ENCODE measurements at regions not wholly inside any gene's neighbourhood (a gene's known extent, or its start where the extent isn't known, plus 50 kb on each side); places are given as distances from the start of the nearest gene placed in this dataset.
"Not testable (repeated sequence)": the region's sequence is repeated elsewhere in the genome, so short reads cannot be mapped to it uniquely, and the experiment has no call there.

- DNase-seq (peak; percentile 64), ATAC-seq (ENCODE audit: low read depth in 2 of 2) (peak; percentile 84 to 87)
- Mint-ChIP-seq H3K27me3 (no peaks in the 10 kb centered on the region), H3K27ac (peak overlapping the region; percentile 5 to 94 (median 87)), H3K4me3 (peak overlapping the region; percentile 2 to 86 (median 65)), H3K4me1 (peaks cover 51 to 84% (median 60%) of the 10 kb centered on the region in 3 donors), H3K9me3 (no peaks in the 10 kb centered on the region), H3K36me3 (no peaks in the 10 kb centered on the region)
Measured at GRCh38 chr5:56763711-56764466, 51.5 kb upstream of the MAP3K1 start.

- peaks cover 51 to 84% (median 60%) of the 10 kb centered on the region in 3 donors for H3K4me1 Mint-ChIP-seq
- H3K27ac Mint-ChIP-seq = peak overlapping the region; percentile 33 to 94 (median 87)
- H3K4me3 Mint-ChIP-seq = peak overlapping the region in 6 of 8 donors; percentile 2 to 86 (median 68)
- H3K9me3 Mint-ChIP-seq = no peaks in the 10 kb centered on the region
- H3K36me3 Mint-ChIP-seq = no peaks in the 10 kb centered on the region
- no peaks in the 10 kb centered on the region for H3K27me3 Mint-ChIP-seq
- ATAC-seq (ENCODE audit: low read depth in 2 of 2) (peak; percentile 43 to 49), DNase-seq (peak; percentile 29)
Measured at GRCh38 chr5:56763182-56763581, 52.2 kb upstream of the MAP3K1 start.

GRCh38 chr5:56761151-56761885 is 54.0 kb upstream of the MAP3K1 start:
- no peaks in the 10 kb centered on the region for H3K9me3 Mint-ChIP-seq
- H3K27me3 Mint-ChIP-seq = no peaks in the 10 kb centered on the region
- H3K4me3 Mint-ChIP-seq = peak overlapping the region; percentile 35 to 82 (median 74)
- ATAC-seq (ENCODE audit: low read depth in 2 of 2) = peak; percentile 28 to 31
- no peaks in the 10 kb centered on the region for H3K36me3 Mint-ChIP-seq
- peaks cover 38 to 68% (median 54%) of the 10 kb centered on the region in 3 donors for H3K4me1 Mint-ChIP-seq
- peak overlapping the region; percentile 66 to 97 (median 94) for H3K27ac Mint-ChIP-seq
- DNase-seq = no peak

GRCh38 chr5:56760723-56761122 is 54.6 kb upstream of the MAP3K1 start:
- Mint-ChIP-seq H3K4me1 (peaks cover 38 to 62% (median 50%) of the 10 kb centered on the region in 3 donors), H3K9me3 (no peaks in the 10 kb centered on the region), H3K36me3 (no peaks in the 10 kb centered on the region), H3K4me3 (peak overlapping the region in 7 of 8 donors; percentile 59 to 82 (median 74)), H3K27ac (peak overlapping the region; percentile 66 to 97 (median 94)), H3K27me3 (no peaks in the 10 kb centered on the region)
- ATAC-seq (ENCODE audit: low read depth in 2 of 2) = no peak
- DNase-seq = no peak

- H3K9me3 Mint-ChIP-seq = no peaks in the 10 kb centered on the region
- no peaks in the 10 kb centered on the region for H3K36me3 Mint-ChIP-seq
- H3K27ac Mint-ChIP-seq = peak overlapping the region; percentile 24 to 97 (median 35)
- DNase-seq = no peak
- no peak for ATAC-seq (ENCODE audit: low read depth in 2 of 2)
- peak overlapping the region in 2 of 8 donors; percentile 7 to 30 for H3K4me3 Mint-ChIP-seq
- H3K27me3 Mint-ChIP-seq = no peaks in the 10 kb centered on the region
- peaks cover 38 to 63% (median 58%) of the 10 kb centered on the region in 3 donors for H3K4me1 Mint-ChIP-seq
Measured at GRCh38 chr5:56759521-56760216, 55.7 kb upstream of the MAP3K1 start.

- Mint-ChIP-seq H3K9me3 (peaks cover 0 to 10% (median 2%) of the 10 kb centered on the region in 7 donors), H3K27ac (peak overlapping the region in 1 of 6 donors; percentile 62), H3K27me3 (no peaks in the 10 kb centered on the region), H3K4me1 (peaks cover 28 to 44% (median 39%) of the 10 kb centered on the region in 3 donors), H3K4me3 (peak overlapping the region in 1 of 8 donors; percentile 53), H3K36me3 (peaks cover 5 to 6% of the 10 kb centered on the region in 2 donors)
- ATAC-seq (ENCODE audit: low read depth in 2 of 2) (no peak), DNase-seq (no peak)
Measured at GRCh38 chr5:56757077-56757476, 58.3 kb upstream of the MAP3K1 start.

GRCh38 chr5:56755036-56755555 is 60.3 kb upstream of the MAP3K1 start:
- Mint-ChIP-seq H3K27ac (peak overlapping the region in 2 of 6 donors; percentile 11 to 35), H3K27me3 (no peaks in the 10 kb centered on the region), H3K4me3 (no peak overlapping the region), H3K9me3 (peaks cover 0 to 11% (median 6%) of the 10 kb centered on the region in 7 donors), H3K36me3 (peaks cover 11 to 17% of the 10 kb centered on the region in 2 donors), H3K4me1 (peaks cover 12 to 26% (median 23%) of the 10 kb centered on the region in 3 donors)
- DNase-seq (no peak), ATAC-seq (ENCODE audit: low read depth in 2 of 2) (no peak)

- Mint-ChIP-seq H3K9me3 (peaks cover 0 to 11% (median 6%) of the 10 kb centered on the region in 7 donors), H3K4me1 (peaks cover 13 to 29% (median 28%) of the 10 kb centered on the region in 3 donors), H3K36me3 (peaks cover 11 to 17% of the 10 kb centered on the region in 2 donors)
- H3K27me3 Mint-ChIP-seq; H3K4me3 Mint-ChIP-seq; H3K27ac Mint-ChIP-seq; ATAC-seq (ENCODE audit: low read depth in 2 of 2); DNase-seq: not testable (repeated sequence)
Measured at GRCh38 chr5:56753588-56753987, 61.8 kb upstream of the MAP3K1 start.

GRCh38 chr5:56751572-56752313 is 63.6 kb upstream of the MAP3K1 start:
- H3K4me3 Mint-ChIP-seq = no peak overlapping the region
- H3K27me3 Mint-ChIP-seq = no peaks in the 10 kb centered on the region
- DNase-seq = no peak
- ATAC-seq (ENCODE audit: low read depth in 2 of 2) = no peak
- peak overlapping the region in 1 of 6 donors; percentile 15 for H3K27ac Mint-ChIP-seq
- peaks cover 14 to 36% (median 29%) of the 10 kb centered on the region in 3 donors for H3K4me1 Mint-ChIP-seq
- peaks cover 11 to 17% of the 10 kb centered on the region in 2 donors for H3K36me3 Mint-ChIP-seq
- peaks cover 0 to 11% (median 6%) of the 10 kb centered on the region in 7 donors for H3K9me3 Mint-ChIP-seq

- peaks cover 11 to 17% of the 10 kb centered on the region in 2 donors for H3K36me3 Mint-ChIP-seq
- H3K27me3 Mint-ChIP-seq = no peaks in the 10 kb centered on the region
- H3K9me3 Mint-ChIP-seq = peaks cover 0 to 11% (median 6%) of the 10 kb centered on the region in 7 donors
- peak overlapping the region in 2 of 8 donors; percentile 3 to 67 for H3K4me3 Mint-ChIP-seq
- DNase-seq = no peak
- H3K4me1 Mint-ChIP-seq = peaks cover 24 to 45% (median 37%) of the 10 kb centered on the region in 3 donors
- H3K27ac Mint-ChIP-seq = peak overlapping the region in 1 of 6 donors; percentile 59
- ATAC-seq (ENCODE audit: low read depth in 2 of 2) = no peak
Measured at GRCh38 chr5:56749842-56750241, 65.5 kb upstream of the MAP3K1 start.

GRCh38 chr5:56746553-56747339 is 68.6 kb upstream of the MAP3K1 start:
- Mint-ChIP-seq H3K27ac (peak overlapping the region; percentile 86 to 99 (median 96)), H3K9me3 (peaks cover 0 to 6% (median 2%) of the 10 kb centered on the region in 7 donors), H3K27me3 (no peaks in the 10 kb centered on the region), H3K4me3 (peak overlapping the region in 7 of 8 donors; percentile 15 to 79 (median 72)), H3K4me1 (peaks cover 35 to 68% (median 54%) of the 10 kb centered on the region in 3 donors), H3K36me3 (peaks cover 1 to 9% of the 10 kb centered on the region in 2 donors)
- peak; percentile 58 to 61 for ATAC-seq (ENCODE audit: low read depth in 2 of 2)
- no peak for DNase-seq
